Lower lobe of right lung (tissue), 2 donors: ENCODE measurements at regions not wholly inside any gene's neighbourhood (a gene's known extent, or its start where the extent isn't known, plus 50 kb on each side); places are given as distances from the start of the nearest gene placed in this dataset.

Experiments used
- ATAC-seq, 2 donors: fragments of 200-7000 bp; cut with Tn5 transposase; one replicate each; pipeline ENCODE4 v1.9.1; 2020 to 2022; ENCODE audit warnings: mild to moderate bottlenecking in 2 of 2, moderate library complexity in 2 of 2
- DNase-seq: peaks from one replicate; pipeline ENCODE4 v3.0.0-alpha.2; 2020
- H3K27ac ChIP-seq: fragments of 200-600 bp; one replicate; pipeline ENCODE4 v1.8.0; 2022
- H3K27me3 ChIP-seq: fragments of 200-600 bp; one replicate; pipeline ENCODE4 v1.8.0; 2022; ENCODE audit warnings: low read depth
- H3K36me3 ChIP-seq: fragments of 200-600 bp; one replicate; pipeline ENCODE4 v1.8.0; 2022; ENCODE audit warnings: mild to moderate bottlenecking
- H3K4me1 ChIP-seq: fragments of 200-600 bp; one replicate; pipeline ENCODE4 v1.8.0; 2022
- H3K4me3 ChIP-seq: fragments of 200-600 bp; one replicate; pipeline ENCODE4 v1.8.0; 2022; ENCODE audit warnings: mild to moderate bottlenecking
- H3K9me3 ChIP-seq: fragments of 200-600 bp; one replicate; pipeline ENCODE4 v1.8.0; 2022
- intact Hi-C: fragments of 100-400 bp; cut with DNase I; formaldehyde crosslinking; loops from one replicate; pipeline ENCODE4 v1.11.0; 2022
- TF ChIP-seq, protein P1 (sequence below): fragments of 200-600 bp; IDR thresholded peaks from one replicate; pipeline ENCODE4 v1.8.0; 2022; ENCODE audit warnings: antibody characterized with exemption, mild to moderate bottlenecking
- donor health status: DM: no; HTN: yes; CAD: no; lungs with severe emphysema.

DNA sequence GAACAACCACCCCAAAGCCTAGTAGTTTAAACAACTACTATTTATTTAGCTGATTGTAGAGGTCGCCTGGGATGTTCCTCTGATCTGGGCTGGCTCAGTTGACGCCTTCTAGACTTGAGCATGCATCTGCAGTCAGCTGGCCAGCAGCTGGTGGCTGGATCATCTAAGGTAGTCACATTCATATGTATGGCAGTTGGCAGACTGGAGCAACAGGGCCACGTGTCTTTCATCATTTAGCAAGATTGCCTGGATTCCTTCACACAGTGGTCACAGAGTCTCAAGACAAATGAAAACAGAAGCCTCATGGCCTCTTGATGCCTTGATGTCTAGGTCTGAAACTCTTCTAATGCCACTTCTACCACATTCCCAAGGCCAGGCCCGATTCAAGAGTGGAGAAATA, 220.6 kb upstream of the S100G start:
- no peaks in the 10 kb centered on the region for H3K9me3 ChIP-seq
- no peaks in the 10 kb centered on the region for H3K4me1 ChIP-seq
- DNase-seq (peak; percentile 44), ATAC-seq (peak in 1 of 2 donors; percentile 36)
- H3K4me3 ChIP-seq = no peak overlapping the region
- intact Hi-C loops = no loop called here
- H3K27me3 ChIP-seq = no peaks in the 10 kb centered on the region
- H3K36me3 ChIP-seq = no peaks in the 10 kb centered on the region
- TF ChIP-seq, protein P1, sequence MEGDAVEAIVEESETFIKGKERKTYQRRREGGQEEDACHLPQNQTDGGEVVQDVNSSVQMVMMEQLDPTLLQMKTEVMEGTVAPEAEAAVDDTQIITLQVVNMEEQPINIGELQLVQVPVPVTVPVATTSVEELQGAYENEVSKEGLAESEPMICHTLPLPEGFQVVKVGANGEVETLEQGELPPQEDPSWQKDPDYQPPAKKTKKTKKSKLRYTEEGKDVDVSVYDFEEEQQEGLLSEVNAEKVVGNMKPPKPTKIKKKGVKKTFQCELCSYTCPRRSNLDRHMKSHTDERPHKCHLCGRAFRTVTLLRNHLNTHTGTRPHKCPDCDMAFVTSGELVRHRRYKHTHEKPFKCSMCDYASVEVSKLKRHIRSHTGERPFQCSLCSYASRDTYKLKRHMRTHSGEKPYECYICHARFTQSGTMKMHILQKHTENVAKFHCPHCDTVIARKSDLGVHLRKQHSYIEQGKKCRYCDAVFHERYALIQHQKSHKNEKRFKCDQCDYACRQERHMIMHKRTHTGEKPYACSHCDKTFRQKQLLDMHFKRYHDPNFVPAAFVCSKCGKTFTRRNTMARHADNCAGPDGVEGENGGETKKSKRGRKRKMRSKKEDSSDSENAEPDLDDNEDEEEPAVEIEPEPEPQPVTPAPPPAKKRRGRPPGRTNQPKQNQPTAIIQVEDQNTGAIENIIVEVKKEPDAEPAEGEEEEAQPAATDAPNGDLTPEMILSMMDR = no peak
- H3K27ac ChIP-seq = no peak overlapping the region

DNA sequence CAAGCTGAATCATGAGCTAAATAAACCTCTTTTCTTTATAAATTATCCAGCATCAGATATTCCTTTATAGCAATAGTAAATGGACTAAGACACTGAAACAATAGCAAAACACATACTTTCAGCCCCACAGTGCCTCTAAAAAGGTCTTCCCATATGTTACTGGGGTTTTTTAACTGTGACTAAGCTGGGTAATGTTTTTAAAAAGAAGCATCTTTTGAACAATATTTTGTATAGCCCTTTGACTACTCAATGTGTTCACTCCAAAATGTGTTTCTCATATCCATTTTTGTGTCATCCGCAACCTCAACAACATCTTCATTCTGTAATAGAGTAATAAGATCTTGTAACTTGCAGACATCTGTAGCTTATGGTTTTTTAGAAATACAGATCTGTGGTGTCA, 218.7 kb upstream of the S100G start:
- H3K9me3 ChIP-seq = no peaks in the 10 kb centered on the region
- DNase-seq (no peak), ATAC-seq (no peak)
- no peaks in the 10 kb centered on the region for H3K36me3 ChIP-seq
- intact Hi-C loops = no loop called here
- no peak overlapping the region for H3K4me3 ChIP-seq
- no peak overlapping the region for H3K27ac ChIP-seq
- no peaks in the 10 kb centered on the region for H3K27me3 ChIP-seq
- TF ChIP-seq, protein P1 = no peak
- H3K4me1 ChIP-seq = no peaks in the 10 kb centered on the region

DNA sequence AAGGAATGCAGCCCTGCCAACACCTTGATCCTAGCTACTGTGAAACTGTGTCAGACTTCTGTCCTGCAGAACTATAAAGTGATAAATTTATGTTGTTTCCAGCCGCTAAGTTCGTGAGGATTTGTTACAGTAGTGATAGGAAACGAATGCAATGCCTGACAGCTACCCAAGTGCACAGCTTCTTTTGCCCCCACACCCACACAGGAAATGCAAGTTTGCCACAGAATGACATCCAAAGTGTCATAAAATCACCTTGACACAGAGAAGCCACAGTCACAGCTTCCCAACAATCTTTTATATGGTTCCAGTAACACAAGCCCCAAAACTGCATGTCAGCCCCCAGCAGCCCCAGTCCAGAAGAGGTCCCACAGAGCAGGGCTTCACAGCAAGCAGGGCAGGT, 216.9 kb upstream of the S100G start:
- Histone ChIP-seq H3K36me3 (no peaks in the 10 kb centered on the region), H3K9me3 (no peaks in the 10 kb centered on the region), H3K4me1 (no peaks in the 10 kb centered on the region), H3K27ac (no peak overlapping the region), H3K27me3 (no peaks in the 10 kb centered on the region), H3K4me3 (no peak overlapping the region)
- DNase-seq = no peak
- no peak for ATAC-seq
- intact Hi-C loops = no loop called here
- TF ChIP-seq, protein P1 = no peak

DNA sequence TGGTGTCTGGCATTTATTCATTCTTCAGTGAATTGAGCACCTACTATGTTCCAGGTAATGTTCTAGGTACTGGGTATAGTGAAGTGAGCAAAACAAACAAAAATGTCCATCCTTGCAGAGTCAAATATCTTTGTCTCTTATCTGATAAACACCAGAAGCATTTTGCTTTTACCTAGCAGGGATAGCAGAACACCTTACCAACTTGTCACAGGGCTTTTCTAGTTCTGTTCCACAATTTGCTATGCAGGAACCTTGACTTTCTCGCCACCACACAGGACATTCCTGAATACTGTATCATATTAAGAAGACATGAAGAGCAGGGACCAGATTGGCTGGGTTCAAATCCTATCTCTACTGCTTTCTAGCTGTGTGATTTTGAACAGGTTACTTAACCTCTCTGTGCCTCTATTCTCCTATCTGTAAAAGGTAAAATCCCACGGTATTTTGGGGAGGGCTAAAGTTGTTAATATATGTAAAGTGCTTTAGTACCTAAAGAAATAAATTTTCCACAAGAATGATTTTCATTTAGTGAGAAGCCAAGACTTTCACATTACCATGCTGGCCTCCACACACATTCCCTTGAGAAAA, 214.5 kb upstream of the S100G start:
- DNase-seq (no peak), ATAC-seq (no peak)
- no peak overlapping the region for H3K4me3 ChIP-seq
- H3K36me3 ChIP-seq = no peaks in the 10 kb centered on the region
- H3K27me3 ChIP-seq = no peaks in the 10 kb centered on the region
- intact Hi-C loops = no loop called here
- TF ChIP-seq, protein P1 = no peak
- no peak overlapping the region for H3K27ac ChIP-seq
- H3K9me3 ChIP-seq = no peaks in the 10 kb centered on the region
- H3K4me1 ChIP-seq = no peaks in the 10 kb centered on the region

DNA sequence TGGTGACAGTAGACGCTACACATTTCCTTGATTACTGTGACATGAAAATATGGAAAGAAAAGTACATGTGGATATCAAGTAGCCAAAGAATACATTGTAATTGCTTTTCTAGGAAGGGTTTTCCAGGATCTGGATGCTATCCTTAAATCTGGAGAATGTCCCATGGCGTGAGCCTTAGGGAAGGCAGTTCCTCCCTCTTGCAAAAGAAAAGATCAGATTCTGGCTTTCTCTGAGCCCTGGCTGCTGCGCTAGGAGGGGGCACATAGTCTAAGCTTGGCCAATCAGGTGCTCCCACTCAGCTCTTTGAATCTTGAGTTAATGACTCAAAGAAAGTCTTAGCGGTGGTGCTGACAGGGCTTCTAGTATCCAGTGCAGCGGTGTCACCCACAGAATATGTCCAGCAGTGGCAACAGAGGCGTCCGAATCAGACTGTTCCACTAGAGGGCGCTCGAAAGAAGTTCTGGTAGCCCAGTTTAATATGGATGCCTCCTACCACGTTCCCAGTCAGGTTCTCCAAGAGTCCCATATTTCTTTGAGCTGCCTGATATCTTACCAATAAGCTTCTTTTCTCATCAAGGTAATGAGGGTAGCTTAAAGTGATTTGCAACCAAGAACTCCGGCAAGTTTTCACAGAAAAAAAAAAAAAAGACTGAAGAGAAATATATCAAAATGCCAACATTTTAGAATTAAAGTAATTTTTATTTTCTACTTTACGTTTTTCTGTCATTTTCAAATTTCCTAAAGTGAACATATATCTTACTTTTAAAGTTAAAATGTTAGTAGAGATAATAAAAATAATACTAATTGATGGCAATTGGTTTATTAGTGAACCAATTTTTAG, 213.4 kb upstream of the S100G start:
- H3K36me3 ChIP-seq = no peaks in the 10 kb centered on the region
- no peaks in the 10 kb centered on the region for H3K27me3 ChIP-seq
- H3K9me3 ChIP-seq = no peaks in the 10 kb centered on the region
- DNase-seq (peak; percentile 51), ATAC-seq (peak; percentile 74 to 90)
- TF ChIP-seq, protein P1 = peak; percentile 58
- no peak overlapping the region for H3K27ac ChIP-seq
- H3K4me3 ChIP-seq = no peak overlapping the region
- H3K4me1 ChIP-seq = no peaks in the 10 kb centered on the region
- intact Hi-C loops = no loop called here
